ENCODE measurements at regions not wholly inside any gene's neighbourhood (a gene's known extent, or its start where the extent isn't known, plus 50 kb on each side); places are given as distances from the start of the nearest gene placed in this dataset.
"Not testable (repeated sequence)": the region's sequence is repeated elsewhere in the genome, so short reads cannot be mapped to it uniquely, and the experiment has no call there.

- not testable (repeated sequence) for TF ChIP-seq CTCF (IDR thresholded peaks at IDR 0.05; ENCODE audit: insufficient read depth, low read length); POLR2AphosphoS5 (IDR thresholded peaks at IDR 0.05; ENCODE audit: low read depth); SPI1 (IDR thresholded peaks at IDR 0.05; ENCODE audit: borderline replicate concordance, low read depth)
Measured at GRCh38 chr2:111433892-111434607, 313.3 kb downstream of the BCL2L11 start.
